ENCODE measurements at regions not wholly inside any gene's neighbourhood (a gene's known extent, or its start where the extent isn't known, plus 50 kb on each side); places are given as distances from the start of the nearest gene placed in this dataset.

DNA sequence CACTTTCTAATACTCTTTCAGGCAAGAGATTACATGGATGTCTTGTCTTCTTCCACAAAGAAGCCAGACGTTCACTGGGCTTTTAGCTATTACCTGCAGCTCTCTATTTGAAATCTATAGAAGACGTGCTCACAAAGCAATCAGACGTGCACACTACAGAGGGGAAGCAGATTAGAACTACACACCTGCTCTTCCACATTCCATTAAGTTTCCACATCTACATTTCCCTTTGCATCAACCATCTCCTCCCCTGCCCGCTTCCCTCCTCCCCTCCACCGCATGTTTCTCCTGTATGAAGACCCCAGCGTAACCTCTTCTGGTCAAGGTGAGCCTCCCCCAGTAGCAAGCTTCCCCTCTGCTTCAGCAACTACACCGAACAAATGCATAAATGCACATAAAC is 119.8 kb downstream of the DHX15 start:
- H3K27me3 ChIP-seq (ENCODE audit: insufficient read depth, low read length) = peaks cover 5% of the 10 kb centered on the region
- no peak overlapping the region for H3K18ac ChIP-seq (ENCODE audit: low read length)
- no peak overlapping the region for H2AFZ ChIP-seq (ENCODE audit: insufficient read depth, low read length, poor library complexity)
- H2AK5ac ChIP-seq (ENCODE audit: low read length) = no peak overlapping the region
- no peak overlapping the region for H3K23ac ChIP-seq (ENCODE audit: low read length)
- peak in 1 of 2 donors; percentile 51 for DNase-seq
- H3K4me2 ChIP-seq (ENCODE audit: low read length) = no peak overlapping the region
- H4K91ac ChIP-seq (ENCODE audit: low read depth, low read length) = no peak overlapping the region
- no peaks in the 10 kb centered on the region for H3K36me3 ChIP-seq (ENCODE audit: control insufficient read depth in 1 of 2, insufficient read depth in 2 of 2, low read length in 2 of 2)
- no peak overlapping the region for H3K27ac ChIP-seq (ENCODE audit: low read depth, low read length)
- H2BK12ac ChIP-seq (ENCODE audit: low read length) = no peak overlapping the region
- no CpG with 5 or more reads among the region's 7 CpGs for WGBS (ENCODE audit: extremely low coverage, insufficient coverage, insufficient read length)
- no peak overlapping the region for H2BK120ac ChIP-seq (ENCODE audit: insufficient read depth, low read length, poor library complexity)
- H2BK5ac ChIP-seq (ENCODE audit: low read depth, low read length, poor library complexity) = no peak overlapping the region
- H4K12ac ChIP-seq (ENCODE audit: low read depth, low read length) = no peak overlapping the region
- peaks cover 0 to 2% of the 10 kb centered on the region in 2 experiments for H3K4me1 ChIP-seq (ENCODE audit: control insufficient read depth in 1 of 2, insufficient read depth in 2 of 2, low read length in 2 of 2)
- H3K4ac ChIP-seq (ENCODE audit: low read depth, low read length) = no peak overlapping the region
- no peak overlapping the region for H3K9ac ChIP-seq (ENCODE audit: low read length)
- H3K79me2 ChIP-seq (ENCODE audit: control insufficient read depth, insufficient read depth, low read length, poor library complexity) = no peaks in the 10 kb centered on the region
- H3K9me3 ChIP-seq (ENCODE audit: insufficient read depth, low read depth, low read length) = no peaks in the 10 kb centered on the region
- no peak overlapping the region for H4K8ac ChIP-seq (ENCODE audit: low read depth, low read length)
- H3K79me1 ChIP-seq (ENCODE audit: low read length) = no peaks in the 10 kb centered on the region
- H3K14ac ChIP-seq (ENCODE audit: low read length) = no peak overlapping the region
- no peak overlapping the region for H3K4me3 ChIP-seq (ENCODE audit: low read depth, low read length)

DNA sequence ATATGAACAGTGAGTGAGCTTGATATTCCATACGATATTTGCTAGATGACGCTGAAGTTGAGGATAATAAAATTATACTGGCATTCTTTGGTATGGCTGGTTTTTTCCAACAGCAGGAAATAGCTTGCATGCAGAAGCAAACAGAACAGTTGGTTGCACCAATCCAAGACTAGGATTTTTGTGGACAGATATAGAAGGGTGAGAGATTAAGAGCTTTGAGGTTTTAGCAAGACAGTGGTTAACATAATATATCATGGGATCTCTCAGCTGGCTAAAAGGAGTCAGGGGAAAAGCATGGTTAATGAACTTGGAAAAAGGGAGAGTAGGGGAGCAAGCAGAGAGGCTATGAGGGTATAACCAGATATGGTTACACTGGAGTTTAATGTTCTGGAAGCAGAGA is 127.9 kb downstream of the DHX15 start:
- WGBS (ENCODE audit: extremely low coverage, insufficient coverage, insufficient read length) = no CpG with 5 or more reads among the region's 2 CpGs
- no peak overlapping the region for H3K23ac ChIP-seq (ENCODE audit: low read length)
- no peak overlapping the region for H3K9ac ChIP-seq (ENCODE audit: low read length)
- no peak overlapping the region for H3K27ac ChIP-seq (ENCODE audit: low read depth, low read length)
- no peak overlapping the region for H2BK120ac ChIP-seq (ENCODE audit: insufficient read depth, low read length, poor library complexity)
- no peak overlapping the region for H2BK12ac ChIP-seq (ENCODE audit: low read length)
- H3K36me3 ChIP-seq (ENCODE audit: control insufficient read depth in 1 of 2, insufficient read depth in 2 of 2, low read length in 2 of 2) = no peaks in the 10 kb centered on the region
- H4K12ac ChIP-seq (ENCODE audit: low read depth, low read length) = no peak overlapping the region
- H3K18ac ChIP-seq (ENCODE audit: low read length) = no peak overlapping the region
- H4K91ac ChIP-seq (ENCODE audit: low read depth, low read length) = no peak overlapping the region
- DNase-seq = no peak
- H3K4me3 ChIP-seq (ENCODE audit: low read depth, low read length) = no peak overlapping the region
- H2AK5ac ChIP-seq (ENCODE audit: low read length) = no peak overlapping the region
- no peaks in the 10 kb centered on the region for H3K4me1 ChIP-seq (ENCODE audit: control insufficient read depth in 1 of 2, insufficient read depth in 2 of 2, low read length in 2 of 2)
- no peaks in the 10 kb centered on the region for H3K79me1 ChIP-seq (ENCODE audit: low read length)
- H3K4ac ChIP-seq (ENCODE audit: low read depth, low read length) = no peak overlapping the region
- no peak overlapping the region for H2AFZ ChIP-seq (ENCODE audit: insufficient read depth, low read length, poor library complexity)
- H3K9me3 ChIP-seq (ENCODE audit: insufficient read depth, low read depth, low read length) = no peaks in the 10 kb centered on the region
- H3K14ac ChIP-seq (ENCODE audit: low read length) = no peak overlapping the region
- H3K4me2 ChIP-seq (ENCODE audit: low read length) = no peak overlapping the region
- no peak overlapping the region for H4K8ac ChIP-seq (ENCODE audit: low read depth, low read length)
- no peaks in the 10 kb centered on the region for H3K27me3 ChIP-seq (ENCODE audit: insufficient read depth, low read length)
- no peak overlapping the region for H2BK5ac ChIP-seq (ENCODE audit: low read depth, low read length, poor library complexity)
- H3K79me2 ChIP-seq (ENCODE audit: control insufficient read depth, insufficient read depth, low read length, poor library complexity) = no peaks in the 10 kb centered on the region

- no peak overlapping the region for H3K4me2 ChIP-seq (ENCODE audit: low read length)
- no peak overlapping the region for H3K23ac ChIP-seq (ENCODE audit: low read length)
Measured at GRCh38 chr4:24453951-24454350, 130.4 kb downstream of the DHX15 start.

GRCh38 chr4:24451870-24452269 is 132.5 kb downstream of the DHX15 start:
- no peak overlapping the region for H3K4me2 ChIP-seq (ENCODE audit: low read length)
- no peak overlapping the region for H3K4me3 ChIP-seq (ENCODE audit: low read depth, low read length)
- H2AK5ac ChIP-seq (ENCODE audit: low read length) = no peak overlapping the region
- no peak overlapping the region for H3K27ac ChIP-seq (ENCODE audit: low read depth, low read length)
- H3K9ac ChIP-seq (ENCODE audit: low read length) = no peak overlapping the region
- no peak overlapping the region for H4K8ac ChIP-seq (ENCODE audit: low read depth, low read length)
- no peak overlapping the region for H4K12ac ChIP-seq (ENCODE audit: low read depth, low read length)
- no peak overlapping the region for H2BK12ac ChIP-seq (ENCODE audit: low read length)
- H2BK120ac ChIP-seq (ENCODE audit: insufficient read depth, low read length, poor library complexity) = no peak overlapping the region
- H3K4me1 ChIP-seq (ENCODE audit: control insufficient read depth in 1 of 2, insufficient read depth in 2 of 2, low read length in 2 of 2) = no peaks in the 10 kb centered on the region
- peaks cover 3% of the 10 kb centered on the region for H3K9me3 ChIP-seq (ENCODE audit: insufficient read depth, low read depth, low read length)
- no peak overlapping the region for H3K18ac ChIP-seq (ENCODE audit: low read length)
- no CpG with 5 or more reads among the region's 2 CpGs for WGBS (ENCODE audit: extremely low coverage, insufficient coverage, insufficient read length)
- H3K4ac ChIP-seq (ENCODE audit: low read depth, low read length) = no peak overlapping the region
- no peak overlapping the region for H2BK5ac ChIP-seq (ENCODE audit: low read depth, low read length, poor library complexity)
- H3K27me3 ChIP-seq (ENCODE audit: insufficient read depth, low read length) = no peaks in the 10 kb centered on the region
- H3K23ac ChIP-seq (ENCODE audit: low read length) = no peak overlapping the region
- no peak overlapping the region for H3K14ac ChIP-seq (ENCODE audit: low read length)
- no peak overlapping the region for H2AFZ ChIP-seq (ENCODE audit: insufficient read depth, low read length, poor library complexity)
- no peak for DNase-seq
- no peaks in the 10 kb centered on the region for H3K79me1 ChIP-seq (ENCODE audit: low read length)
- H3K36me3 ChIP-seq (ENCODE audit: control insufficient read depth in 1 of 2, insufficient read depth in 2 of 2, low read length in 2 of 2) = no peaks in the 10 kb centered on the region
- H3K79me2 ChIP-seq (ENCODE audit: control insufficient read depth, insufficient read depth, low read length, poor library complexity) = no peaks in the 10 kb centered on the region
- no peak overlapping the region for H4K91ac ChIP-seq (ENCODE audit: low read depth, low read length)

More at GRCh38 chr4:24453951-24454350, 130.4 kb downstream of the DHX15 start:
- no peak overlapping the region for H3K14ac ChIP-seq (ENCODE audit: low read length)
- H3K4me3 ChIP-seq (ENCODE audit: low read depth, low read length) = no peak overlapping the region
- no peak overlapping the region for H3K18ac ChIP-seq (ENCODE audit: low read length)
- no peak overlapping the region for H3K27ac ChIP-seq (ENCODE audit: low read depth, low read length)
- no peaks in the 10 kb centered on the region for H3K79me1 ChIP-seq (ENCODE audit: low read length)
- no peak overlapping the region for H4K12ac ChIP-seq (ENCODE audit: low read depth, low read length)
- no peaks in the 10 kb centered on the region for H3K27me3 ChIP-seq (ENCODE audit: insufficient read depth, low read length)
- no peak overlapping the region for H2BK120ac ChIP-seq (ENCODE audit: insufficient read depth, low read length, poor library complexity)
- WGBS (ENCODE audit: extremely low coverage, insufficient coverage, insufficient read length) = no CpG with 5 or more reads among the region's 2 CpGs
- H3K4me1 ChIP-seq (ENCODE audit: control insufficient read depth in 1 of 2, insufficient read depth in 2 of 2, low read length in 2 of 2) = no peaks in the 10 kb centered on the region
- no peak for DNase-seq
- H2AK5ac ChIP-seq (ENCODE audit: low read length) = no peak overlapping the region
- no peak overlapping the region for H2BK12ac ChIP-seq (ENCODE audit: low read length)
- no peak overlapping the region for H4K8ac ChIP-seq (ENCODE audit: low read depth, low read length)
- no peaks in the 10 kb centered on the region for H3K79me2 ChIP-seq (ENCODE audit: control insufficient read depth, insufficient read depth, low read length, poor library complexity)
- H2AFZ ChIP-seq (ENCODE audit: insufficient read depth, low read length, poor library complexity) = no peak overlapping the region
- H2BK5ac ChIP-seq (ENCODE audit: low read depth, low read length, poor library complexity) = no peak overlapping the region
- H3K9ac ChIP-seq (ENCODE audit: low read length) = no peak overlapping the region
- H3K9me3 ChIP-seq (ENCODE audit: insufficient read depth, low read depth, low read length) = no peaks in the 10 kb centered on the region
- no peak overlapping the region for H3K4ac ChIP-seq (ENCODE audit: low read depth, low read length)
- H4K91ac ChIP-seq (ENCODE audit: low read depth, low read length) = no peak overlapping the region
- no peaks in the 10 kb centered on the region for H3K36me3 ChIP-seq (ENCODE audit: control insufficient read depth in 1 of 2, insufficient read depth in 2 of 2, low read length in 2 of 2)
